GM19193 (cell line): ENCODE measurements at regions not wholly inside any gene's neighbourhood (a gene's known extent, or its start where the extent isn't known, plus 50 kb on each side); places are given as distances from the start of the nearest gene placed in this dataset.

Experiments
- POLR2A ChIP-seq: IDR thresholded peaks from 4 replicates; pipeline ENCODE4 v1.6.1; 2011; ENCODE audit not compliant: insufficient read depth, insufficient read length; ENCODE audit errors: extremely low read depth

DNA sequence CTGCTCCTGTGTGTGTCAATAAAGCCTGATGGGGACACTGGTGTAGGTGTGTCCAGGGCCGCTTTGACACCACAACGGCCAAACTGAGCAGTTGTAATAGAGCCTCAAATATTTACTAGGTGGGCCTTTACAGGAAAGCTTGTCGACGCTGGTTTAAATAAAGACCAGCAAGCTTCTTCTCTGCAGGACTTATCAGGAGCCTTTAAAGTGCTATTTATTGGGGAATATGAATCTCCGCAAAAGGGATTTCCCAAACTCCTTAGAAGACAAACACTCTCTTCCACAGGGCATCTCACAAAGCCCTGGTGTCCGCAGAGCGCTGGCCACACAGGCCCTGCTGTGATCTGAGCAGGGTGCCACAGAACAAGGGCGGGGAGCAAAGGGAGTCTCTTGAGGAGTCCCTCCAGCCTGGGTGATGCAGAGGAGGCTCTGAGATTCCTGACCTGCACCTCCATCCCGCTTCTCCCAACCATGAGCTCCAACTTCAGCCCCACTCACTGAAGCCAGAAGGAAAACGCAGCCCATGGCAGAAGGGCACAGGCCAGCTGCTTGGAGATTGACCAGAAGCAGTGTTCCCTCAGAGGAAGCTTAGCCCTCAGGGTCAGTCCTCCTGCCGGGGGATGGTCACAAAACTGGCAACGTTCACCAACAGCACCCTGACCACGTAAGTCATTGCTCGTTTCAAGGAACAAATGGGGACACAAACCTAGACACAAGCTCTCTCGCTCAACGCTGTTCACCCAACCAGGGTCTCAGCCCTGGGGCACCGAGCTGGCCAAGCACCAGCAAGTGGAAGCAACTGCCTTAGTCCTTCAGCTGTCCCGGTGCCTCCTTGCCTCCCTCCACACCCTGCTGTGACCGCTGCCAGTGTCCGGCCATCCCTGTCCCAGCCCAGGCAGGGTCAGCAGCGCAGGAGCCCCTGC is 129.5 kb downstream of the OAT start:
- TF ChIP-seq POLR2A: no peak

DNA sequence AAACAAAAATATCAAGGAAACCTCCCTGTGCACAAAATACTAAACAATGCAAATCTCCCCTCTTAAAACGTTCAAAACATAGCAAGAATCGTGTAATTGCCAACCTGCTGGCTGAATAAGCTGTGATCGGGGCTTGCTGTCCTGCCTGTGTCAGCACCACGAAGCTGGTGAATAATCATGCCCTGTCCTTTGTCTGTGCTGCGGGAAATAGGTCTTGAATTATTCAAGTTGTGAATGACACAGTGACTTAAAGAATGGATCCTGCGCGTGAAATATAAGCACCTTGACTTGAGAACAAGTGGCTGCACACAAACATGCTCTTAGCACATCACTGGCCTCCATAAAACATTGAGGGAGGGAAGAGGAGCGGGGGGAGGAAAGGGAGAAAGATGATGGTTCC is 130.2 kb downstream of the OAT start:
- TF ChIP-seq POLR2A: no peak

DNA sequence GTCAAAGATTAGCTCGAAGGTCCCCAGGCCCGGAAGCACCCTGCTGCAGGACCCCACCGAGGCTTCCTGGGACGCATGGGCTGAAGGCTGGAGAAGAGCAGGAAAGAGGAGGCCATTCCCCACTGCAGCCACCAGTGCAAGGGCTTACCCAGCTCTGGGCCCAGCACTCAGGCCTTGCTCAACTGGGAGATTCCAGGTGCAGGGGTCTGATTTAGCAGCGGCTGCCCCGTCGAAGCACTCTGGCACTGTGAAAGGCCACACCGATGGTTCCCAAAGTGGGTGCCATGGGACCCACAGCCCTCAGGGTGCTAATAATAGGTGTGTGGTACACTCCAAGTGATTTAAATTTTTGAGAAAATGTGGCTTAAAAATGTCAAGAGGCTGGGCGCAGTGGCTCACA is 130.9 kb downstream of the OAT start:
- no peak for TF ChIP-seq POLR2A

DNA sequence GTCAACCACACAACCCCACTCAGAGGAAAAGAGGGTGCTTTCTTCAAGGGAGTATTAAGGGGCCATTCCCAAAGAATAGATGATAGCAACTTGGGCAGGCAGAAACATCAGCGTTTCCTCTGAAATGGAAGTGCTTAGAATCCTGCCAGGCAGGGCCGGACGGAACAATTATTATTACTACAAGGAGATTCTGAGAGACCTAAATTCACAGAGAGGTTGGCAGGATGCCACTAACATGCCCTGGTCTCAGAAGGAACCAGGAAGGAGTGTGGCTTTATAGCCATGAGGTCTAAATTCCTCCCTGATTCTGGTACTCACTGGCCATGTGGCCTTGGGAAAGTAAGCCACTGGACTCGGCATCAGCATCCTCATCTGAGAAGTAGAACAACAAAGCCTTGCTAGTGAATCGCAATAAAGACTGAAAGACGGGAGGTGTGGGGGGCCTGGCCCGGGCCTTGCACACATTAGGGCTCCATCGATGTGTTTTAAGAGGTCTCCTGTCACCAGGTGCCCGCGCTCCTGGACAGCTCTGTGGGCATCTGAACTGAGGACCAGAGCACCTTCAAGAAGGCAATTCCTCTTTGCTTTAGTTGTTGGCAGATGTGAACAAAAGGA is 131.5 kb downstream of the OAT start:
- TF ChIP-seq POLR2A: no peak

DNA sequence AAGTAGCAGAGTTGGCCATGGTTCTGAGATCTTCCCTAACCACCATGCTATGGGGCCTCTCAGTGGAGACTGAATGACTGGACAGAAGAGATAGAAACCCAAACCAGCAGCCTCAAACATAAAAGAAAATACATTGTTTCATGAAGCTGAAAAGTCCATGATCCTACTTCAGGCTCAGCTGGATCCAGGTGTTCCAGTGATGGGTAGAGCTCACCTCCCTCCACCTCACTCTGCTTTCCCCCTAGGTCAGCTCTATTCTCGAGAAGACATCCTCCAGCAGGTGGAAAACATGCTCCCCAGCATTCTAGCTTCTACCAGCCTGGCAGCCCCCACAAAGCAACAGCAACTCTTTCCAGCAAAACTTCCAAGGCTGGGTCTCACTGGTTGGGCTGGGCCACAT is 132.1 kb downstream of the OAT start:
- TF ChIP-seq POLR2A: no peak

DNA sequence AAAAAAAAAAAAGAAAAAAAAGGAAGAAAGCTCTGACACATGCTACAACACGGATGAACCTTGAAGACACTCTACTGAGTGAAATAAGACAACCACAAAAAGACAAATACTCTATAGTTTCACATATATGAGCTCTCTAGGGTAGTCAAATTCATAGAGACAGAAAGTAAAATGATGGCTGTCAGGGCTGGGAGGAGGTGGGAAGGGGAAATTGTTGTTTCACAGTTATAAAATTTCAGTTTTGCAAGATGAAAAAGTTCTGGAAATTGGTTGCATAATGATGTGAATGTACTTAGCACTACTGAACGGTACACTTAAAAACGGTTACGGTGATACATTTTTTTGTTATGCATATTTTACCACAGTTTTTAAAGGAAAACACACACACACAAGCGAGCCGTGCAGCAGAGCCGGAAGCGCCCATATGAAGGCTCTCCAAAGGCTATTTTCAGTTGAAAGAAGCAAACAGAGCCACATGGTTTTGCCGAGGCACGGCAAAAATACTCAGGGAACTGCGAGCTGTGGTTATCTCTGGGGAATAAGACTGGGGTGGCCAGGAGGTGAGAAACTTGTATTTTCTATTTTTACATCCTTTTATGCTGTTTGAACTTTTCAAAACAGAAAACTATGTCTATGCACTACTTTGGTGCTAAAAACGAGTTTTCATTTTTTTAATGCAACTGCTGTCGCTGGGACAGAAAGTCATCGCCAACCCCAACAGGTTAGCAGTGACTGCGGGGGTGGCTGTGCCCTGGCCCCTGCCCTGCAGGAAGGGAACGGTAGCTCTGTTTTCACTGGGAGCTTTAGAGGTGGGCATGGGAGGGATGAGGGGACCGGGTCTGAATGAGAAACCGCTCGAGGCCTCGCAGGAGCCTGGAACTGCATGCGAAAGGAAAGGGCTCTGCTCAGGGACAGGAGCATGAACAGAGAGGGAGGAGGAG is 132.9 kb downstream of the OAT start:
- no peak for TF ChIP-seq POLR2A

DNA sequence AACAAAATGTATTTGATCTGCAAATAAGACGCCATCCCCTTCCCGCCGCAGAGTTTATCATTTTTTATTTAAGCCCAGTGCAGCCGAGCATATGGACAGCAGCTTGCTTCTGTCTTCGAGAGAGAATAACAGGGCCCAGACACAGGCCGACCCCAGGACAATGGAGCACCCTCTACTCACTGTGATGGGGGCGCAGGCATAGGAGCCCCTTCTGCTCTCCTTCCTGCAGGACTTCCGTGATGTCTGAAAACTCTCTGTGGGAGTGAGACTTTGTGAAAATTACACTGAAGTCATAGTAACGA is 134.8 kb downstream of the OAT start:
- no peak for TF ChIP-seq POLR2A

DNA sequence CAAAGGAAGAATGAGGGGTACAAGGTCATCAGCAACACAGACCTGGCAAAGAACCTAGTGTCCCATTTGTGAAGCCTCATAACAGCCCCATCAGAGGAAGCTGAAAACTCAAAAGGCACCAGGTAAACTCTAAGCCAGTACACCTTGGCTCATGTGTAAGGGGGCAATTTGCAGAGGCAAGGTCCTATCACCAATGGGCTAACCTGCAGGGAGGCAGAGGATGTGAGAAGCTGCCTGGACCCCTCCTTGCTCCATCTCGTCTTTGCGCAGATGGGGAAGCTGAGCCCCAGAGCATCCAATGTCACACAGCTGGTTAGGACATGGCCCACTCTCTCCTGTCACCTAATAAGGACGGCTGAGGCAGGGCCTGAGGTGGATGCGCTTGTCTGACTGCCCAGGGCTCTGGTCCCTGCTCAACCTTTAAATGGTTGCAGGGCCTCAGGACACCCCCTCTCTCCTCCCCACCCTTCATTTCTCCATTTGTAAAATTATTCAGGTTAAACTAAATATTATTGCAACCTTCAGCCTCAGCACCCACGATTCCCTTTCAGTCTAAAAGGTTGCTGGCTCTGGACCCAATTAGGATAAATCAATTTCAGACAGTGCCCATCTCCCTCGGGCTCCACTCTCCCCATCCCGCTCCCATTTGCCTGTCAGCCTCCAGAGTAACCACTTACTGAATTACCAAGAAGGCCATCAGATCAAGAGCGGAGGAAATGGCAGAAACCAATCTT is 135.3 kb downstream of the OAT start:
- no peak for TF ChIP-seq POLR2A

DNA sequence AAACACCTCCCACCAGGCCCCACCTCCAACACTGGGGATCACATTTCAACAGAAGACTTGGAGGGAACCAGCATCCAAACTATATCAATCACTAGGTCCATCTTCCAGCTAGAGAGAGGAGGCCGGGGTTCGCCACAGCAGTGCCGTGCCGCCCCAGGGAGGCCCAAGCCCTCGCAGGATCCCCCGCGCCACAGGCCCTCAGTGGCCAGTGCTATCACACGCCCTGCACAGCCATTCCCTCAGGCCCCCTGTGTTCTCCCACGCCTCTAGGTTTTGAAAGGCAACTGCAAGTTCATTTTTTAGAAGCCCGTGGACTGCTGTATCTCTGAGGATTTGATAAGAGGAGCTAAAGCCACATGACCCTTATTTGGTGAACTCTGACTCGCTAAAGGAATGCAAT is 136.4 kb downstream of the OAT start:
- no peak for TF ChIP-seq POLR2A

DNA sequence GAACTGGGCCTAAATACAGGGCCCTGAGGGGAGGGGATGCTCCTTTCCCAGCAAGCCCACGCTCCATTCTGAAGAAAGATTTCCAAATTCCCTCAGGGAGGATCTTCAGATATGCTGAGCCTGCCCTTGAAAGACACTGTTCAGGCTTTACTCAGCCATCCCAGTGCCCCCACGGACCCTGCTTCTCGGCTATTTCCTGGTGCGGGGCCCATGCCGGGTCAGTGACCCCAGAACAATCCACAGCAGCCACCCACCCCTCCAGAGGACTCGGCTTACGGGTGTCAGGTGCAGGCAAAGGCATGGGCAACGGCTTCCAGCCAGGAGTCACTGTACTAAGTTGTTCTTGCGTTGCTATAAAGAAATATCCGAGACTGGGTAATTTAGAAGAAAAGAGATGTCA is 137.1 kb downstream of the OAT start:
- TF ChIP-seq POLR2A: no peak

DNA sequence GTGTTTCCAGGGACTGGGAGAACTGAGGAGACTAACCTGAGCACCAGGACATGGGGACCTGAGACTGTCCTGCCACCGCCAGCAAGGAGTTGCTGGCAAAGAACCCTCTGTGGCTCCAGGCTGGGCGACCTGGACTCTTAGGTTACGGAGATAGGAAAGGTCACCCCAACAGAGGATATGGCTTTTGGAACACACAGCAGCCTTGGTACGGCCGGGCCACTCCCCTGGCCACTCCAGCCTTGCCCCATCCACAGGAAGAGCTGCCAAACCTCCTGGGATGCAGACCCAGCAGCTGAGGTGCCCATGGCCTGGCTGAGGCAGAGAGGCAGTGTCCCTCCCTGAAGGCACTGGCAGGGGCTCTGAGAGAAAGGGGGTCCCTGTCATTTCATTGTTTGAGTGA is 137.8 kb downstream of the OAT start:
- TF ChIP-seq POLR2A: no peak

DNA sequence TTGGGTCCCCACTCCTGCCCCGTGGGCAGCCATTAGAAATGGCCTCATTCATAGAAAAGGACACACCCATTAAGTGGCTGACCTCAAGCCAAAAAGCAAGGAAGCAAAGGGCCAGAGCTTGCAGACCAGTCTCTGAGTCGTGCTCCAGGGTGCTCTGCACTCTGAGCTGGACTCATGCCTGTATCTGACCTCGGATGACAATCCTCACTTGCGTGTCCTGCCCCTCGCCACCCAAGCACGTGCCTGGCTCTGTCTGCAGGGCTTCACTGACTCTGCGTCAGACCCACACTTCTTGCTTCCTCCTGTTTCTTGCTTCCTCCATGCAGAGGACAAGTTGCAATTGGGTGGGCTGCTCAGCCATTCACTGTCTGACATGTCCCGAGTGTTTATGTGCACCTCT is 138.8 kb downstream of the OAT start:
- TF ChIP-seq POLR2A: no peak

DNA sequence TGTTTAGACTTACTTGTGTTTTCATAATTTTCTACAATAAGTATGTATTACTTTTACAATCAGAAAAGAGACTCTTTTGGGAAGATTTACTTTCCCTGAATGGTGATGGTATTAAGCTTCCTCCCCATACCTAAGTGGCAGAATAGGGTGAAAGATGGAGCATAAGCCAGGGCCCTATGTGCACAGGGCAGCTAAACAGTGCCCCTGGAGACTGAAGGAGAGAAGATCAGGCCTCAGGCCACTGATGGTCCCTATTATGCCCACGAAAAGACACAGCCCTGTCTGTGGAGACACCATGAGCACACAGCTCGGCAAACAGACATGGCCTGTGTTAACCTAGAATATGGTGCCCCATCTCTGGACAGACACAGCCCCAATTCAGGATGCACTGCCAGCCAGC is 139.4 kb downstream of the OAT start:
- TF ChIP-seq POLR2A: no peak

DNA sequence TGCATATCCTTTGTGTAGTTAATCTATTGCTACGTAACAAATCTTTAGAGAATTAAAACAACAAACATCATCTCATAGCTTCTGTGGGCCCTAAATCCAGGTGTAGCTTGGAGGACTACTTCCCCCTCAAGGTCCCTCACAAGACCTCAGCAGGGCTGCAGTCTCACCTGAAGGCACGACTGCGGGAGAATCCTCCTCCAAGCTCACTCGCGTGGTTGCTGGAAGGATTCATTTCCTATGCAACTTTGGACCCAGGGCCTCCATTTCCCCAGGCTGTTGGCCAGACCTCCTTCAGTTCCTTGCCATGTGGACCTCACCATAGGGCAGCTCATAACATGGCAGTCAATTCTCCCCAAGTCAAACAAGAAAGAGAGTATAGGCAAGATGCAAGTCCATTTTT is 140.4 kb downstream of the OAT start:
- no peak for TF ChIP-seq POLR2A

DNA sequence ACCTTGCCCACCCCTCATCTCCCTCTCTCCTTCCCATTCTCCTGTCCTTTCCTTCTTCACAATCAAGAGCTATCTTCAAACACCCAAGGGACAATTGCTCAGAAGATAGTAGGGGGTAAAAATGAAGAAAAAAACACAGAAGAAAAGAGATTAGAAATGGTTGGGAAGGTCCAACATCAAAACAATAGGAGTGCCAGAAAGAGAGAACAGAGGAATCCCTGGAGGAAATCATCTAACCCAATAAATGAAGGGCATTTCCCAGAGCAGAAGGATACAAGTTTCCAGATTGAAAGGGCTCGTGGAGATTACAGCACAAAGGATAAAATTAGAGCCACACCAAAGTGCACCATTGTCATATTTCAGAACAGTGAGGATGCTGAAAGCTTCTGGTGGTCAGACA is 145.6 kb downstream of the OAT start:
- TF ChIP-seq POLR2A: no peak
